Gastrocnemius medialis (tissue), 4 donors: ENCODE measurements at regions not wholly inside any gene's neighbourhood (a gene's known extent, or its start where the extent isn't known, plus 50 kb on each side); places are given as distances from the start of the nearest gene placed in this dataset.

ENCODE experiments used
- ATAC-seq, 2 donors: fragments of 150-250 bp; one replicate each; pipeline ENCODE4 v1.9.1; 2016
- DNase-seq, 2 donors: peaks; one replicate each; pipeline ENCODE4 v3.0.0-alpha.2; 2019
- H3K27ac ChIP-seq, 4 donors: fragments of 200-600 bp; sonication (generic); 1 replicate in 1 of 4; 2 replicates in 3 of 4; pipeline ENCODE4 v1.5.1; 2016 to 2018; ENCODE audit warnings: mild to moderate bottlenecking in 2 of 4, moderate library complexity in 1 of 4
- H3K27me3 ChIP-seq, 3 donors: fragments of 200-600 bp; sonication (generic) in 2 of 3; 1 replicate in 1 of 3; 2 replicates in 2 of 3; pipeline versions ENCODE4 v1.5.1 to v1.6.0; 2016 to 2019; ENCODE audit warnings: mild to moderate bottlenecking in 1 of 3, moderate library complexity in 1 of 3
- H3K36me3 ChIP-seq, 2 donors: fragments of 200-600 bp; sonication (generic) in 1 of 2; one replicate each; pipeline ENCODE4 v1.5.1; 2017 to 2018
- H3K4me1 ChIP-seq, 2 donors: fragments of 200-600 bp; sonication (generic) in 1 of 2; one replicate each; pipeline ENCODE4 v1.5.1; 2016 to 2017; ENCODE audit warnings: mild to moderate bottlenecking in 2 of 2
- H3K4me3 ChIP-seq, 4 donors: fragments of 200-600 bp; sonication (generic) in 3 of 4; 1 replicate in 1 of 4; 2 replicates in 3 of 4; pipeline ENCODE4 v1.5.1; 2016 to 2019; ENCODE audit warnings: mild to moderate bottlenecking in 2 of 4
- H3K9me3 ChIP-seq, 3 donors: fragments of 200-600 bp; sonication (generic) in 2 of 3; 1 replicate in 1 of 3; 2 replicates in 2 of 3; pipeline ENCODE4 v1.5.1; 2016 to 2019
- CTCF ChIP-seq, 5 experiments: fragments of 450-650 bp in 3 of 5; fragments of 200-600 bp in 2 of 5; sonication (generic) in 2 of 5; IDR thresholded peaks in 4 of 5; conservative IDR thresholded peaks in 1 of 5; 1 replicate in 4 of 5; 2 replicates in 1 of 5; pipeline ENCODE4 v1.5.1; 2016 to 2019; ENCODE audit warnings: antibody characterized with exemption in 5 of 5, mild to moderate bottlenecking in 3 of 5, moderate library complexity in 3 of 5
- POLR2A ChIP-seq, 2 donors: fragments of 450-650 bp; IDR thresholded peaks; one replicate each; pipeline ENCODE4 v1.6.1; 2017; ENCODE audit warnings: antibody characterized with exemption in 2 of 2, mild to moderate bottlenecking in 2 of 2, moderate library complexity in 2 of 2
- in situ Hi-C, 4 donors: fragments of 200-750 bp; cut with MboI; loops; one replicate each; pipeline versions ENCODE4 v1.15.0 to v1.8.0; 2017; ENCODE audit warnings: low sequenced_read_pairs in 4 of 4
- intact Hi-C: fragments of 100-400 bp; cut with DNase I; formaldehyde crosslinking; loops from one replicate; pipeline ENCODE4 v1.15.1; 2023; ENCODE audit warnings: low total_unique reads

DNA sequence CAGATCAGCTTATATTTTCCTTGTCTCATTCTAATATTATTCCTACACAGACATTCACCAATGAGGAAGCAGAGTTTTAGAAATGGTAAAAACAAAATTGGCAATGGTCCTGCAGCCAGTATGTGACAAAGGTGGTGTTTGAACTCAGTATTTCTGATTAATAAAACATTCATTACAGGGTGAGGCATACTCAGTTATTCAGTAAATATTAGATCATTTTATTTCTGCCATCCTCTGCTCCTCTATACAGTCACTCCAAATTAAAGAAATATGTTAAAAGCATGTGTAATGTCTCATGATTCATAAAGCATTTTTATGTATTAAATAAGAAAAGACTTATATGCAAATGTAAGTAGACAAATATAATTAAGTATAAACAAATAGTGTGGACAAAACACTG is 684.6 kb upstream of the ACO1 start:
- Histone ChIP-seq H3K4me1 (no peaks in the 10 kb centered on the region), H3K9me3 (no peaks in the 10 kb centered on the region), H3K36me3 (no peaks in the 10 kb centered on the region), H3K27me3 (no peaks in the 10 kb centered on the region), H3K4me3 (no peak overlapping the region), H3K27ac (no peak overlapping the region)
- intact Hi-C loops: no loop called here
- in situ Hi-C loops: loop anchor here in 1 of 4 donors (25.0 kb wide), 1 partner anchor 113 kb away; no protein-coding TSS in a partner anchor
- TF ChIP-seq POLR2A (IDR thresholded peaks at IDR 0.05): no peak
- TF ChIP-seq CTCF (IDR thresholded peaks at IDR 0.05 in 4 of 5, conservative IDR thresholded peaks at IDR 0.05 in 1 of 5): no peak
- ATAC-seq: no peak
- DNase-seq: no peak

DNA sequence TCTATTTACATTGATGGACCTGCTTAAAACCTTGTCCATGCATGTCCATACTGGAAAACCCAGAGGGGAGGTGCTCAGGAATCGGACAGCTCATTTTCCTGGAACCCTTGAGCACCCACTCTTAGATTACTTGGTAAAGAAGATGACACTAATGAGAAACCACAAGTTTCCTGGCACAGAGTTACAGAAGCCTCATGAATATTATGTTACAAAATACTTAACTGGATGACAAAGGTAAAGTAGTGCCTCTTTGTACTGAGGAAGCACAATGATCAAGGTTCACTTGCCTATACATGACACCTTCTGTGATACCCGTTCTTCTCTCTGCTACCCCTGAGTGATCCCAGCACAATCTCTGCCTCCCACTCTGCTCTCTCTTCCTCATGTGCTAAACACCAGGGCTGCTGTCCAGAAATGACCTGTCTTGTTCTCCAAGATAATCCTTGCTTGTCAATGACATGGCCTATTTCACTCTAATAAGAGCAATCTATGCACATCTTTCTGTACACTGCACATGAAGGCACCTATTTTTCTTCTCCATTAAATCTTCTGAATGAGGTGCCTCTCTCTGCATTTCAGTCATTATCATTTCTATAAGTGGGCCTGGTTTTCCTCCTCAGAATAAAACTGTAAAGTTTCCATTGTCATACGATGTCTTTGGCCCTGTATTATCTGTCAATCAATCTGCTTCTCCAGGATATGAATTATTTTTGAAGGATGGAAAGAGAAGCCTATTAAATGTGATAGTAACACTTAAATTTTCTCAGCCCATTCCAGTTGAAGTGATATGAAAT is 684.0 kb upstream of the ACO1 start:
- in situ Hi-C loops (no loop called here), intact Hi-C loops (no loop called here)
- TF ChIP-seq CTCF (IDR thresholded peaks at IDR 0.05 in 4 of 5, conservative IDR thresholded peaks at IDR 0.05 in 1 of 5): no peak
- no peak for TF ChIP-seq POLR2A (IDR thresholded peaks at IDR 0.05)
- H3K4me3 ChIP-seq: no peak overlapping the region
- H3K27ac ChIP-seq: no peak overlapping the region
- DNase-seq (no peak), ATAC-seq (no peak)
- no peaks in the 10 kb centered on the region for H3K9me3 ChIP-seq
- H3K36me3 ChIP-seq: no peaks in the 10 kb centered on the region
- H3K27me3 ChIP-seq: no peaks in the 10 kb centered on the region
- no peaks in the 10 kb centered on the region for H3K4me1 ChIP-seq

DNA sequence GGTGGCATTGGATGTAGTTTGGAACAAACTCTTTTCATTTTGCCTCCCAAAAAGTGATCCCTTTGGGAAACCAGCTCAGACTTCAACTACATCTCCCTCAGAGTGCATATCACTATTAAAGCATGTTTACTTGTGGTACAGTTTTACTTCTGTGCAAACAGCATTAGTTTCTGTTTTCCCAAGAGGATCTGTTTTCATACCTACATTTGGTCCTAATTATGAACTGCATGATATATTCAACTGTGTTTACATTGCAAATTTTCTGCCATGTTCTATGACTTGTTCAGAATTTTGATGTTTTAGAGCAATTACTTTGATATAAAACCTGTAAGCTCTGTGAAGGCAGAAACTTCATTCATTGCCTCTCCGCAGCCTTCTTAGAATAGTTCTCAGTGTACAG is 681.5 kb upstream of the ACO1 start:
- intact Hi-C loops (no loop called here), in situ Hi-C loops (no loop called here)
- ATAC-seq (no peak), DNase-seq (no peak)
- Histone ChIP-seq H3K4me1 (no peaks in the 10 kb centered on the region), H3K9me3 (no peaks in the 10 kb centered on the region), H3K36me3 (no peaks in the 10 kb centered on the region), H3K27me3 (no peaks in the 10 kb centered on the region), H3K4me3 (no peak overlapping the region), H3K27ac (no peak overlapping the region)
- TF ChIP-seq CTCF (IDR thresholded peaks at IDR 0.05 in 4 of 5, conservative IDR thresholded peaks at IDR 0.05 in 1 of 5) (no peak), POLR2A (IDR thresholded peaks at IDR 0.05) (no peak)

DNA sequence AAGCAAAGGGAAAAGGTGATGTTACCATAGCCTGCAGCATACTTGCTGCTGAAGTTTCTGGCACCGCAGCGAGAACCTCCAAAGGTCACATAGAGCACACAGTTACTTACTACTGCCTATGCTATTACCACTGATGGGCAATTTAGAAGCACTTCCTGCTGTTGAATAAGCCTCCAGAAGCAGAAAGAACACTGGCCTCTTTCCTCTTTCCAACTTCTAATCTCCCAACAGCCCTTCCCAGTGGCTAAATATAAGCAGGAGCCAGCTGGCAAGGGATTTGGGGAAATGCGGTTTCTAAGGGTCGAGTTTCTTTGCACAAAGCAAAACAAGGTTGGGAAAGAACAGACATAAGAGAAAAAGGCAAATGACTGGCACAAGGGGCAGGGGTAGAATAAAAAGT is 669.2 kb upstream of the ACO1 start:
- no peak overlapping the region for H3K4me3 ChIP-seq
- intact Hi-C loops (no loop called here), in situ Hi-C loops (no loop called here)
- H3K27ac ChIP-seq: no peak overlapping the region
- no peaks in the 10 kb centered on the region for H3K4me1 ChIP-seq
- DNase-seq (no peak), ATAC-seq (no peak)
- TF ChIP-seq CTCF (IDR thresholded peaks at IDR 0.05 in 4 of 5, conservative IDR thresholded peaks at IDR 0.05 in 1 of 5) (no peak), POLR2A (IDR thresholded peaks at IDR 0.05) (no peak)
- H3K36me3 ChIP-seq: no peaks in the 10 kb centered on the region
- no peaks in the 10 kb centered on the region for H3K9me3 ChIP-seq
- no peaks in the 10 kb centered on the region for H3K27me3 ChIP-seq

DNA sequence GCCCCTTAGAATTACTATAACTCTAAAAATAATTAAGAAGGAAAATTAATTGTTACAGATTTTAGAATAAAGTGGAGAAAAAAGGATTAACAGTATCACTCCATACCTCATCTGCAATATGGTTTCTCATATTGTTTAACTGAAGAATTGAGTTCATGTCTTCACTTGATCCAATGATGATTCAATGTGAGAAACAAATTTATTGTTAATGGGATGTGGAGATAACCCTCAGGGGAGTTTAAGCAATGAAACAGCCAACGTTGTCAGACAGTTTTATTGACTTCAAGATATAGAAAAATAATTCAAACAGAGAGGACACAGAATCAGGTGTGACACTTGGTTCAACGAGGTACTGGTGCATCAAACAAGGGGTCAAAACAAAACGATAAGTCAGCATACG is 665.2 kb upstream of the ACO1 start:
- no peak overlapping the region for H3K27ac ChIP-seq
- no peaks in the 10 kb centered on the region for H3K9me3 ChIP-seq
- ATAC-seq (no peak), DNase-seq (no peak)
- intact Hi-C loops (no loop called here), in situ Hi-C loops (no loop called here)
- no peak overlapping the region for H3K4me3 ChIP-seq
- no peaks in the 10 kb centered on the region for H3K4me1 ChIP-seq
- H3K27me3 ChIP-seq: no peaks in the 10 kb centered on the region
- H3K36me3 ChIP-seq: no peaks in the 10 kb centered on the region
- no peak for TF ChIP-seq CTCF (IDR thresholded peaks at IDR 0.05 in 4 of 5, conservative IDR thresholded peaks at IDR 0.05 in 1 of 5)
- no peak for TF ChIP-seq POLR2A (IDR thresholded peaks at IDR 0.05)
